ENCODE measurements at regions not wholly inside any gene's neighbourhood (a gene's known extent, or its start where the extent isn't known, plus 50 kb on each side); places are given as distances from the start of the nearest gene placed in this dataset.

GRCh38 chr5:72046106-72046505, 61.2 kb upstream of the MAP1B start:
- Histone ChIP-seq H3K27ac (no peak overlapping the region), H3K9me3 (peaks cover 0 to 17% (median 10%) of the 10 kb centered on the region in 8 donors), H3K4me3 (no peak overlapping the region), H3K27me3 (replicated peaks in 1 of 7) (peaks cover 0 to 11% (median 0%) of the 10 kb centered on the region in 7 donors), H3K36me3 (no peaks in the 10 kb centered on the region), H3K4me1 (no peaks in the 10 kb centered on the region)
- TF ChIP-seq POLR2AphosphoS5 (IDR thresholded peaks at IDR 0.05) (no peak), POLR2A (IDR thresholded peaks at IDR 0.05) (no peak), CTCF (IDR thresholded peaks at IDR 0.05 in 8 of 11, conservative IDR thresholded peaks at IDR 0.05 in 3 of 11) (no peak)
- WGBS, 5 donors = 78 to 83% (median 79%) methylated on average over 1 of the region's 1 CpG
- intact Hi-C loops (cut with DNase I; ENCODE audit: low total_unique reads) = no loop called here
- DNase-seq = no peak

GRCh38 chr5:72055636-72056035, 51.6 kb upstream of the MAP1B start:
- H3K36me3 ChIP-seq = no peaks in the 10 kb centered on the region
- no peak overlapping the region for H3K27ac ChIP-seq
- WGBS, 5 donors = 71 to 96% (median 77%) methylated on average over 1 of the region's 1 CpG
- TF ChIP-seq CTCF (IDR thresholded peaks at IDR 0.05 in 8 of 11, conservative IDR thresholded peaks at IDR 0.05 in 3 of 11) = no peak
- no peak for TF ChIP-seq POLR2A (IDR thresholded peaks at IDR 0.05)
- no peak for TF ChIP-seq POLR2AphosphoS5 (IDR thresholded peaks at IDR 0.05)
- peaks cover 0 to 7% (median 0%) of the 10 kb centered on the region in 7 donors for H3K27me3 ChIP-seq (replicated peaks in 1 of 7)
- intact Hi-C loops (cut with DNase I; ENCODE audit: low total_unique reads) = no loop called here
- no peaks in the 10 kb centered on the region for H3K9me3 ChIP-seq
- no peaks in the 10 kb centered on the region for H3K4me1 ChIP-seq
- H3K4me3 ChIP-seq = no peak overlapping the region
- DNase-seq = no peak

Measured in spleen (tissue), 11 donors.